Neural cell (in vitro differentiated cells): ENCODE measurements at regions not wholly inside any gene's neighbourhood (a gene's known extent, or its start where the extent isn't known, plus 50 kb on each side); places are given as distances from the start of the nearest gene placed in this dataset.

Experiments
- H2AFZ ChIP-seq: fragments of 200-600, 300-800 bp; sonication (generic), shearing (Covaris generic); 2 replicates; pipeline ENCODE4 v1.6.0; 2014; ENCODE audit warnings: low read depth, mild to moderate bottlenecking, antibody characterized with exemption, low read length, moderate library complexity
- H3F3A ChIP-seq: fragments of 200-600 bp; shearing (Covaris generic); 2 replicates; pipeline ENCODE4 v1.6.1; 2016; ENCODE audit warnings: mild to moderate bottlenecking, moderate library complexity, mixed read lengths, antibody characterized with exemption, low read length; ENCODE audit not compliant: insufficient read depth, poor library complexity, severe bottlenecking
- H3K27ac ChIP-seq: fragments of 200-600, 300-800 bp; sonication (generic), shearing (Covaris generic); 2 replicates; pipeline ENCODE4 v1.5.1; 2014; ENCODE audit warnings: mild to moderate bottlenecking, low read length, moderate library complexity
- H3K27me3 ChIP-seq: fragments of 300-800, 200-600 bp; sonication (generic), shearing (Covaris generic); 2 replicates; pipeline ENCODE4 v1.6.0; 2014; ENCODE audit warnings: mild to moderate bottlenecking, low read depth, low read length, moderate library complexity; ENCODE audit not compliant: insufficient read depth
- H3K36me3 ChIP-seq: fragments of 300-800, 200-600 bp; sonication (generic), shearing (Covaris generic); 2 replicates; pipeline ENCODE4 v1.5.1; 2014; ENCODE audit warnings: mild to moderate bottlenecking, antibody characterized with exemption, low read length, moderate library complexity; ENCODE audit not compliant: insufficient read depth
- H3K4me2 ChIP-seq: fragments of 300-800, 200-600 bp; sonication (generic), shearing (Covaris generic); 2 replicates; pipeline ENCODE4 v1.6.0; 2014; ENCODE audit warnings: mild to moderate bottlenecking, low read length
- H3K4me3 ChIP-seq: fragments of 300-800, 200-600 bp; sonication (generic), shearing (Covaris generic); 2 replicates; pipeline ENCODE4 v1.5.1; 2014; ENCODE audit warnings: mild to moderate bottlenecking, low read length, moderate library complexity
- H3K79me2 ChIP-seq: fragments of 200-600 bp; shearing (Covaris generic); replicated peaks from 2 replicates; pipeline ENCODE4 v1.6.0; 2014; ENCODE audit warnings: mild to moderate bottlenecking, low read length, moderate library complexity; ENCODE audit not compliant: insufficient read depth
- H3K9ac ChIP-seq: fragments of 300-800, 200-600 bp; sonication (generic), shearing (Covaris generic); 2 replicates; pipeline ENCODE4 v1.6.1; 2016; ENCODE audit warnings: mild to moderate bottlenecking, low read length, mixed read lengths
- H3K9me2 ChIP-seq: fragments of 200-600 bp; shearing (Covaris generic); 2 replicates; pipeline ENCODE4 v1.6.1; 2016; ENCODE audit warnings: mild to moderate bottlenecking, low read length, mixed read lengths; ENCODE audit not compliant: insufficient read depth
- H3K9me3 ChIP-seq: fragments of 200-600, 300-800 bp; sonication (generic), shearing (Covaris generic); 2 replicates; pipeline ENCODE4 v1.6.1; 2016; ENCODE audit warnings: mild to moderate bottlenecking, mixed run types, low read length, moderate library complexity, mixed read lengths
- H4K20me1 ChIP-seq: fragments of 200-600 bp; shearing (Covaris generic); 2 replicates; pipeline ENCODE4 v1.6.1; 2016; ENCODE audit warnings: mild to moderate bottlenecking, mixed run types; ENCODE audit not compliant: insufficient read depth
- CTCF ChIP-seq: fragments of 450-650 bp; IDR thresholded peaks from 2 replicates; pipeline ENCODE4 v1.5.1; 2014; ENCODE audit warnings: antibody characterized with exemption, mild to moderate bottlenecking, moderate library complexity; ENCODE audit not compliant: poor library complexity, severe bottlenecking
- EP300 ChIP-seq: fragments of 450-650 bp; conservative IDR thresholded peaks from 2 replicates; pipeline ENCODE4 v1.6.1; 2014; ENCODE audit warnings: antibody characterized with exemption, mild to moderate bottlenecking, moderate library complexity; ENCODE audit not compliant: poor library complexity, severe bottlenecking
- EZH2 ChIP-seq: fragments of 200-600, 300-800 bp; shearing (Covaris generic), sonication (generic); IDR thresholded peaks from 2 replicates; pipeline ENCODE4 v1.6.1; 2014; ENCODE audit warnings: antibody characterized with exemption, low read length, borderline replicate concordance, mild to moderate bottlenecking; ENCODE audit not compliant: insufficient read depth, poor library complexity, severe bottlenecking
- MXI1 ChIP-seq: fragments of 450-650 bp; conservative IDR thresholded peaks from 2 replicates; pipeline ENCODE4 v1.6.1; 2014; ENCODE audit warnings: antibody characterized with exemption, mild to moderate bottlenecking; ENCODE audit not compliant: poor library complexity, severe bottlenecking
- POLR2AphosphoS5 ChIP-seq: IDR thresholded peaks from 2 replicates; pipeline ENCODE4 v1.6.1; 2012
- RAD21 ChIP-seq: fragments of 450-650 bp; conservative IDR thresholded peaks from 2 replicates; pipeline ENCODE4 v1.6.1; 2014; ENCODE audit warnings: antibody characterized with exemption, mild to moderate bottlenecking, moderate library complexity
- SMC3 ChIP-seq: fragments of 450-650 bp; conservative IDR thresholded peaks from 2 replicates; pipeline ENCODE4 v1.6.1; 2014; ENCODE audit warnings: antibody characterized with exemption, mild to moderate bottlenecking, moderate library complexity; ENCODE audit not compliant: poor library complexity
- TAF1 ChIP-seq: IDR thresholded peaks from 2 replicates; pipeline ENCODE4 v1.6.1; 2012; ENCODE audit warnings: low read depth
- TF ChIP-seq, protein P1 (sequence below): IDR thresholded peaks from 2 replicates; pipeline ENCODE4 v1.6.1; 2012; ENCODE audit warnings: borderline replicate concordance

- no peaks in the 10 kb centered on the region for H3K79me2 ChIP-seq
- no peaks in the 10 kb centered on the region for H3F3A ChIP-seq
- no peaks in the 10 kb centered on the region for H3K27me3 ChIP-seq
- H4K20me1 ChIP-seq, result no peaks in the 10 kb centered on the region
- no peaks in the 10 kb centered on the region for H3K36me3 ChIP-seq
- H3K4me3 ChIP-seq, result no peak overlapping the region
- no peak overlapping the region for H3K9ac ChIP-seq
- TF ChIP-seq, protein P1, sequence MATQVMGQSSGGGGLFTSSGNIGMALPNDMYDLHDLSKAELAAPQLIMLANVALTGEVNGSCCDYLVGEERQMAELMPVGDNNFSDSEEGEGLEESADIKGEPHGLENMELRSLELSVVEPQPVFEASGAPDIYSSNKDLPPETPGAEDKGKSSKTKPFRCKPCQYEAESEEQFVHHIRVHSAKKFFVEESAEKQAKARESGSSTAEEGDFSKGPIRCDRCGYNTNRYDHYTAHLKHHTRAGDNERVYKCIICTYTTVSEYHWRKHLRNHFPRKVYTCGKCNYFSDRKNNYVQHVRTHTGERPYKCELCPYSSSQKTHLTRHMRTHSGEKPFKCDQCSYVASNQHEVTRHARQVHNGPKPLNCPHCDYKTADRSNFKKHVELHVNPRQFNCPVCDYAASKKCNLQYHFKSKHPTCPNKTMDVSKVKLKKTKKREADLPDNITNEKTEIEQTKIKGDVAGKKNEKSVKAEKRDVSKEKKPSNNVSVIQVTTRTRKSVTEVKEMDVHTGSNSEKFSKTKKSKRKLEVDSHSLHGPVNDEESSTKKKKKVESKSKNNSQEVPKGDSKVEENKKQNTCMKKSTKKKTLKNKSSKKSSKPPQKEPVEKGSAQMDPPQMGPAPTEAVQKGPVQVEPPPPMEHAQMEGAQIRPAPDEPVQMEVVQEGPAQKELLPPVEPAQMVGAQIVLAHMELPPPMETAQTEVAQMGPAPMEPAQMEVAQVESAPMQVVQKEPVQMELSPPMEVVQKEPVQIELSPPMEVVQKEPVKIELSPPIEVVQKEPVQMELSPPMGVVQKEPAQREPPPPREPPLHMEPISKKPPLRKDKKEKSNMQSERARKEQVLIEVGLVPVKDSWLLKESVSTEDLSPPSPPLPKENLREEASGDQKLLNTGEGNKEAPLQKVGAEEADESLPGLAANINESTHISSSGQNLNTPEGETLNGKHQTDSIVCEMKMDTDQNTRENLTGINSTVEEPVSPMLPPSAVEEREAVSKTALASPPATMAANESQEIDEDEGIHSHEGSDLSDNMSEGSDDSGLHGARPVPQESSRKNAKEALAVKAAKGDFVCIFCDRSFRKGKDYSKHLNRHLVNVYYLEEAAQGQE, result no peak
- no peak for TF ChIP-seq SMC3
- TF ChIP-seq MXI1, result no peak
- no peak for TF ChIP-seq EZH2
- no peak for TF ChIP-seq TAF1
- TF ChIP-seq POLR2AphosphoS5, result no peak
- TF ChIP-seq RAD21, result no peak
- no peak for TF ChIP-seq EP300
- TF ChIP-seq CTCF, result no peak
- H3K27ac ChIP-seq, result no peak overlapping the region
- H3K4me2 ChIP-seq, result no peak overlapping the region
- H3K9me2 ChIP-seq, result no peaks in the 10 kb centered on the region
- H3K9me3 ChIP-seq, result no peaks in the 10 kb centered on the region
- no peak overlapping the region for H2AFZ ChIP-seq
These were observed 205.3 kb upstream of the HMGA2 start for GRCh38 chr12:65619018-65619417.

GRCh38 chr12:65620046-65620445 lies 204.2 kb upstream of the HMGA2 start:
- Histone ChIP-seq H3K36me3 (no peaks in the 10 kb centered on the region), H3K9me2 (no peaks in the 10 kb centered on the region), H4K20me1 (no peaks in the 10 kb centered on the region), H3F3A (no peaks in the 10 kb centered on the region), H2AFZ (no peak overlapping the region), H3K27ac (no peak overlapping the region), H3K27me3 (no peaks in the 10 kb centered on the region), H3K9ac (no peak overlapping the region), H3K4me3 (no peak overlapping the region), H3K79me2 (no peaks in the 10 kb centered on the region), H3K4me2 (no peak overlapping the region), H3K9me3 (no peaks in the 10 kb centered on the region)
- TF ChIP-seq MXI1 (no peak), POLR2AphosphoS5 (peak; percentile 27), EP300 (no peak)

DNA sequence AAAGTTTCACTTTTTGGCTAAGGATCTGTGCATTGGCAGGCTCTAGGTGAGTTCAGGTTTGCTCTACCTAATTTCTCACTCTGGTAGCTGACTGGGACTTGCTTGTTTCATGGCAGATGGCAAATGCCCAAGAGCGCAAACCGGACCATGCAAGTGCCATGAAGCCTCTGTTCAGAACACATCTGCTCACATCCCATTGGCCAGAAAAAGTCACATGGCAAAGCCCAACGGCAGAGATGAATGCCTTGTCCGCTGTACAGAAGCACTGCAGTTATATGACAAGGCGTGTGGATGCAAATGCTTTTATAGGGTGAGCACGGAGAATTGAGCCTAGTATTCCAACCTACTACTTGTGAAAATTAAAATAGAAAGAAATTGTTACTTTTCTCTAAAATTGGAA lies 202.2 kb upstream of the HMGA2 start:
- Histone ChIP-seq H3K9me3 (no peaks in the 10 kb centered on the region), H3K4me3 (no peak overlapping the region), H2AFZ (no peak overlapping the region), H3K79me2 (no peaks in the 10 kb centered on the region), H3K27ac (no peak overlapping the region), H3K9me2 (no peaks in the 10 kb centered on the region), H3K36me3 (no peaks in the 10 kb centered on the region), H3K4me2 (no peak overlapping the region), H3K27me3 (no peaks in the 10 kb centered on the region), H3F3A (no peaks in the 10 kb centered on the region), H4K20me1 (no peaks in the 10 kb centered on the region), H3K9ac (no peak overlapping the region)
- no peak for TF ChIP-seq CTCF
- no peak for TF ChIP-seq SMC3
- TF ChIP-seq EP300, result no peak
- TF ChIP-seq, protein P1, result no peak
- no peak for TF ChIP-seq RAD21
